Right atrium auricular region (tissue), 2 donors: ENCODE measurements at regions not wholly inside any gene's neighbourhood (a gene's known extent, or its start where the extent isn't known, plus 50 kb on each side); places are given as distances from the start of the nearest gene placed in this dataset.

Experiments used
- DNase-seq: peaks from one replicate; pipeline ENCODE4 v3.0.0-alpha.2; 2019; ENCODE audit warnings: low spot score
- H3K27ac ChIP-seq, 2 donors: fragments of 200-600 bp; sonication (generic); 1 replicate in 1 of 2; 2 replicates in 1 of 2; pipeline ENCODE4 v1.5.1; 2016 to 2019
- H3K27me3 ChIP-seq, 2 donors: fragments of 200-600 bp; sonication (generic); one replicate each; pipeline versions ENCODE4 v1.5.1 to v1.6.0; 2017 to 2019
- H3K36me3 ChIP-seq: fragments of 200-600 bp; sonication (generic); one replicate; pipeline ENCODE4 v1.5.1; 2016
- H3K4me1 ChIP-seq, 2 donors: fragments of 200-600 bp; sonication (generic); one replicate each; pipeline versions ENCODE4 v1.5.1 to v1.6.0; 2017 to 2019
- H3K4me3 ChIP-seq, 2 donors: fragments of 200-600 bp; sonication (generic); 1 replicate in 1 of 2; 2 replicates in 1 of 2; pipeline ENCODE4 v1.5.1; 2017 to 2019; ENCODE audit warnings: mild to moderate bottlenecking in 1 of 2, moderate library complexity in 1 of 2
- H3K9me3 ChIP-seq, 2 donors: fragments of 200-600 bp; sonication (generic); one replicate each; pipeline ENCODE4 v1.5.1; 2019
- CTCF ChIP-seq, 2 donors: fragments of 200-600 bp; sonication (generic); IDR thresholded peaks; one replicate each; pipeline ENCODE4 v1.5.1; 2019; ENCODE audit warnings: antibody characterized with exemption in 2 of 2

GRCh38 chr7:80971225-80971624, 52.4 kb upstream of the SEMA3C start:
- Histone ChIP-seq H3K4me1 (no peaks in the 10 kb centered on the region), H3K36me3 (no peaks in the 10 kb centered on the region), H3K27me3 (no peaks in the 10 kb centered on the region), H3K9me3 (no peaks in the 10 kb centered on the region), H3K27ac (no peak overlapping the region), H3K4me3 (no peak overlapping the region)
- no peak for TF ChIP-seq CTCF (IDR thresholded peaks at IDR 0.05)
- DNase-seq: no peak
